Testis (tissue), 2 donors: ENCODE measurements at regions not wholly inside any gene's neighbourhood (a gene's known extent, or its start where the extent isn't known, plus 50 kb on each side); places are given as distances from the start of the nearest gene placed in this dataset.

Source experiments
- POLR2A ChIP-seq: fragments of 450-650 bp; IDR thresholded peaks from one replicate; pipeline ENCODE4 v1.6.1; 2017; ENCODE audit warnings: antibody characterized with exemption, mild to moderate bottlenecking, moderate library complexity
- TF ChIP-seq, protein P1 (sequence below), 3 experiments: fragments of 450-650 bp in 2 of 3; fragments of 200-600 bp in 1 of 3; sonication (generic) in 1 of 3; IDR thresholded peaks; one replicate each; pipeline ENCODE4 v1.5.1; 2016 to 2019; ENCODE audit warnings: antibody characterized with exemption in 3 of 3, mild to moderate bottlenecking in 2 of 3, moderate library complexity in 1 of 3

DNA sequence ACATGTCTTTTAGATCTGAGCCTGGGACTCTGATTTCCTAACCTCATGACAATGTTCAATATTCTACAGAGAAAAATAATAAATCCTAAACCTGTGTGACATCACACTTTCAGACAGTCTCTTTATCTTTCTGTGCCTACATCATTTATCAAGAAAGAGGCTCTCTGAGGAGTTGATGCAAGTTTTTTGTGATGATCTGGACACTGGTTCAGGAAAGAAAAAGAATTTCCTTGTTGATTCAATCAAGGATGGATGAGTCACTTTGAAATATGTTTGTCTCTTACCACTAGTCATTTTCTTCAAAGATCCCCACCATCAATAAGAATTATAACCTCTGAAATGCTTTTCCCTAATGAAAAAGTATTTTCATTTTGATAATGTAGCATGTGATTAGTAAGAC is 404.6 kb downstream of the WDR72 start:
- no peak for TF ChIP-seq POLR2A
- TF ChIP-seq, protein P1, sequence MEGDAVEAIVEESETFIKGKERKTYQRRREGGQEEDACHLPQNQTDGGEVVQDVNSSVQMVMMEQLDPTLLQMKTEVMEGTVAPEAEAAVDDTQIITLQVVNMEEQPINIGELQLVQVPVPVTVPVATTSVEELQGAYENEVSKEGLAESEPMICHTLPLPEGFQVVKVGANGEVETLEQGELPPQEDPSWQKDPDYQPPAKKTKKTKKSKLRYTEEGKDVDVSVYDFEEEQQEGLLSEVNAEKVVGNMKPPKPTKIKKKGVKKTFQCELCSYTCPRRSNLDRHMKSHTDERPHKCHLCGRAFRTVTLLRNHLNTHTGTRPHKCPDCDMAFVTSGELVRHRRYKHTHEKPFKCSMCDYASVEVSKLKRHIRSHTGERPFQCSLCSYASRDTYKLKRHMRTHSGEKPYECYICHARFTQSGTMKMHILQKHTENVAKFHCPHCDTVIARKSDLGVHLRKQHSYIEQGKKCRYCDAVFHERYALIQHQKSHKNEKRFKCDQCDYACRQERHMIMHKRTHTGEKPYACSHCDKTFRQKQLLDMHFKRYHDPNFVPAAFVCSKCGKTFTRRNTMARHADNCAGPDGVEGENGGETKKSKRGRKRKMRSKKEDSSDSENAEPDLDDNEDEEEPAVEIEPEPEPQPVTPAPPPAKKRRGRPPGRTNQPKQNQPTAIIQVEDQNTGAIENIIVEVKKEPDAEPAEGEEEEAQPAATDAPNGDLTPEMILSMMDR (IDR thresholded peaks at IDR 0.05): no peak
